ENCODE measurements at regions not wholly inside any gene's neighbourhood (a gene's known extent, or its start where the extent isn't known, plus 50 kb on each side); places are given as distances from the start of the nearest gene placed in this dataset.

- TF ChIP-seq RELA (CRISPR knock-in tag; IDR thresholded peaks at IDR 0.05; ENCODE audit: borderline replicate concordance): no peak
- no peak for TF ChIP-seq MAX (CRISPR knock-in tag; IDR thresholded peaks at IDR 0.05)
- TF ChIP-seq CTCF (IDR thresholded peaks at IDR 0.05): no peak
- TF ChIP-seq CDX4 (CRISPR knock-in tag; IDR thresholded peaks at IDR 0.05; ENCODE audit: borderline replicate concordance): no peak
- no peak for TF ChIP-seq IRF2 (CRISPR knock-in tag; IDR thresholded peaks at IDR 0.05; ENCODE audit: borderline replicate concordance, low read depth)
- no peak for TF ChIP-seq MXD4 (CRISPR knock-in tag; IDR thresholded peaks at IDR 0.05; ENCODE audit: borderline replicate concordance)
- no peak for TF ChIP-seq ATF1 (CRISPR knock-in tag; IDR thresholded peaks at IDR 0.05)
- no peak for TF ChIP-seq ZNF396 (CRISPR knock-in tag; IDR thresholded peaks at IDR 0.05; ENCODE audit: borderline replicate concordance)
- TF ChIP-seq ETV6 (CRISPR knock-in tag; IDR thresholded peaks at IDR 0.05): no peak
- TF ChIP-seq FOXP4 (CRISPR knock-in tag; IDR thresholded peaks at IDR 0.05): no peak
- TF ChIP-seq ATF2 (CRISPR knock-in tag; IDR thresholded peaks at IDR 0.05; ENCODE audit: borderline replicate concordance, low read depth): no peak
- TF ChIP-seq ZBTB21 (CRISPR knock-in tag; IDR thresholded peaks at IDR 0.05; ENCODE audit: borderline replicate concordance): no peak
- TF ChIP-seq GRHL2 (CRISPR knock-in tag; IDR thresholded peaks at IDR 0.05; ENCODE audit: insufficient replicate concordance, severe bottlenecking): no peak
- no peak for TF ChIP-seq CBFB (CRISPR knock-in tag; IDR thresholded peaks at IDR 0.05; ENCODE audit: low read depth)
These were observed 64.7 kb upstream of the KRAS start for GRCh38 chr12:25315388-25315787.
